GM23338 (cell line): ENCODE measurements at regions not wholly inside any gene's neighbourhood (a gene's known extent, or its start where the extent isn't known, plus 50 kb on each side); places are given as distances from the start of the nearest gene placed in this dataset.

Experiments
- CREB1 ChIP-seq: fragments of 250-450 bp; sonication (Bioruptor Pico); IDR thresholded peaks from 2 replicates; pipeline ENCODE4 v1.5.0; 2020; ENCODE audit warnings: low read depth, mild to moderate bottlenecking, moderate library complexity
- EZH2 ChIP-seq: fragments of 200-600 bp; sonication (generic); IDR thresholded peaks from one replicate; pipeline ENCODE4 v1.8.0; 2017; ENCODE audit warnings: antibody characterized with exemption, mild to moderate bottlenecking, low read depth; ENCODE audit not compliant: unreplicated experiment
- EZH2phosphoT487 ChIP-seq: fragments of 200-600 bp; sonication (generic); IDR thresholded peaks from one replicate; pipeline ENCODE4 v1.8.1; 2018; ENCODE audit warnings: antibody characterized with exemption; ENCODE audit not compliant: unreplicated experiment
- JUNB ChIP-seq: IDR thresholded peaks from one replicate; pipeline ENCODE4 v1.6.1; 2016; ENCODE audit warnings: antibody characterized with exemption; ENCODE audit not compliant: unreplicated experiment
- POLR2AphosphoS5 ChIP-seq: IDR thresholded peaks from 2 replicates; pipeline ENCODE4 v1.6.1; 2016; ENCODE audit warnings: antibody characterized with exemption, low read depth
- STAT1 ChIP-seq: IDR thresholded peaks from one replicate; pipeline ENCODE4 v1.6.1; 2016; ENCODE audit warnings: antibody characterized with exemption; ENCODE audit not compliant: unreplicated experiment
- TF ChIP-seq, protein P1 (sequence below), 2 experiments: fragments of 200-600 bp in 1 of 2; sonication (generic) in 1 of 2; conservative IDR thresholded peaks; 2 replicates each; pipeline versions ENCODE4 v1.5.1 to v1.6.1; 2016 to 2017; ENCODE audit warnings: antibody characterized with exemption in 2 of 2, low read depth in 2 of 2, mild to moderate bottlenecking in 2 of 2, moderate library complexity in 1 of 2
- TF ChIP-seq, protein P2 (sequence below): IDR thresholded peaks from one replicate; pipeline ENCODE4 v1.6.1; 2018; ENCODE audit warnings: antibody characterized with exemption; ENCODE audit not compliant: unreplicated experiment

DNA sequence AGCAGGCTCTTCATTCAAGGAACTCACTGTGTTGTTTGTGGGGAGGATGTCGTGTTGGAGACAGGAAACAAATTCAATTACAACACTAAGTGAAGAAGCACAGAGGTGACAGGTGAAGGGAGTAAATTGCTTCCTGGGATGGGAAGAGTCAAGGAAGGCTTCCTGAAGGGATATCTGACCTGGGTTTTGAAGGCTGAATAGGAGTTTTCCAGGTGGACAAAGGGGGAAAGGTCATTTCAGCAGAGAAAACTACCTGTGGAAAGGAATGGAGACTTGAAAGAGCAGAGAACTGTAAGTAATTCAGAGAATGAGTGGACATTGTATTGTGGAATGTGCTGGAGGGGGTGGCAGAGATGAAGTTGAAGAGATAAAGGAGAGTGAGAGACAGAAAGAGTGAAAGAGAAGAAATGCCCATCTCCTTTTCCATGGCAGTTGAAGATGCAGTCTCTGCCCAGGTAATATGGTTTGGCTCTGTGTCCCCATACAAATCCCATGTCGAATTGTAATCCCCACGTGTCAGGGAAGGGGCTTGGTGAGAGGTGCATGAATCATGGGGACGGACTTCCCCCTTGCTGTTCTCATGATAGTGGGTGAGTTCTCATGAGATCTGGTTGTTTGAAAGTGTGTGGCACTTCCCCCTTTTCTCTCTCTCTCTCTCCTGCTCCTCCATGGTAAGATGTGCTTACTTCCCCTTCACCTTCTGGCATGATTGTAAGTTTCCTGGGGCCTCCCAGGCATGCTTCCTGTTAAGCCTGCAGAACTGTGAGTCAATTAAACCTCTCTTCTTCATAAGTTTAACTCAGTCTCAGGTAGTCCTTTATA is 205.7 kb upstream of the BCOR start:
- TF ChIP-seq EZH2: no peak
- TF ChIP-seq, protein P1, sequence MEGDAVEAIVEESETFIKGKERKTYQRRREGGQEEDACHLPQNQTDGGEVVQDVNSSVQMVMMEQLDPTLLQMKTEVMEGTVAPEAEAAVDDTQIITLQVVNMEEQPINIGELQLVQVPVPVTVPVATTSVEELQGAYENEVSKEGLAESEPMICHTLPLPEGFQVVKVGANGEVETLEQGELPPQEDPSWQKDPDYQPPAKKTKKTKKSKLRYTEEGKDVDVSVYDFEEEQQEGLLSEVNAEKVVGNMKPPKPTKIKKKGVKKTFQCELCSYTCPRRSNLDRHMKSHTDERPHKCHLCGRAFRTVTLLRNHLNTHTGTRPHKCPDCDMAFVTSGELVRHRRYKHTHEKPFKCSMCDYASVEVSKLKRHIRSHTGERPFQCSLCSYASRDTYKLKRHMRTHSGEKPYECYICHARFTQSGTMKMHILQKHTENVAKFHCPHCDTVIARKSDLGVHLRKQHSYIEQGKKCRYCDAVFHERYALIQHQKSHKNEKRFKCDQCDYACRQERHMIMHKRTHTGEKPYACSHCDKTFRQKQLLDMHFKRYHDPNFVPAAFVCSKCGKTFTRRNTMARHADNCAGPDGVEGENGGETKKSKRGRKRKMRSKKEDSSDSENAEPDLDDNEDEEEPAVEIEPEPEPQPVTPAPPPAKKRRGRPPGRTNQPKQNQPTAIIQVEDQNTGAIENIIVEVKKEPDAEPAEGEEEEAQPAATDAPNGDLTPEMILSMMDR (conservative IDR thresholded peaks at IDR 0.05; ENCODE audit: low read depth in 2 of 2): no peak
- TF ChIP-seq, protein P2, sequence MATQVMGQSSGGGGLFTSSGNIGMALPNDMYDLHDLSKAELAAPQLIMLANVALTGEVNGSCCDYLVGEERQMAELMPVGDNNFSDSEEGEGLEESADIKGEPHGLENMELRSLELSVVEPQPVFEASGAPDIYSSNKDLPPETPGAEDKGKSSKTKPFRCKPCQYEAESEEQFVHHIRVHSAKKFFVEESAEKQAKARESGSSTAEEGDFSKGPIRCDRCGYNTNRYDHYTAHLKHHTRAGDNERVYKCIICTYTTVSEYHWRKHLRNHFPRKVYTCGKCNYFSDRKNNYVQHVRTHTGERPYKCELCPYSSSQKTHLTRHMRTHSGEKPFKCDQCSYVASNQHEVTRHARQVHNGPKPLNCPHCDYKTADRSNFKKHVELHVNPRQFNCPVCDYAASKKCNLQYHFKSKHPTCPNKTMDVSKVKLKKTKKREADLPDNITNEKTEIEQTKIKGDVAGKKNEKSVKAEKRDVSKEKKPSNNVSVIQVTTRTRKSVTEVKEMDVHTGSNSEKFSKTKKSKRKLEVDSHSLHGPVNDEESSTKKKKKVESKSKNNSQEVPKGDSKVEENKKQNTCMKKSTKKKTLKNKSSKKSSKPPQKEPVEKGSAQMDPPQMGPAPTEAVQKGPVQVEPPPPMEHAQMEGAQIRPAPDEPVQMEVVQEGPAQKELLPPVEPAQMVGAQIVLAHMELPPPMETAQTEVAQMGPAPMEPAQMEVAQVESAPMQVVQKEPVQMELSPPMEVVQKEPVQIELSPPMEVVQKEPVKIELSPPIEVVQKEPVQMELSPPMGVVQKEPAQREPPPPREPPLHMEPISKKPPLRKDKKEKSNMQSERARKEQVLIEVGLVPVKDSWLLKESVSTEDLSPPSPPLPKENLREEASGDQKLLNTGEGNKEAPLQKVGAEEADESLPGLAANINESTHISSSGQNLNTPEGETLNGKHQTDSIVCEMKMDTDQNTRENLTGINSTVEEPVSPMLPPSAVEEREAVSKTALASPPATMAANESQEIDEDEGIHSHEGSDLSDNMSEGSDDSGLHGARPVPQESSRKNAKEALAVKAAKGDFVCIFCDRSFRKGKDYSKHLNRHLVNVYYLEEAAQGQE: no peak
- no peak for TF ChIP-seq EZH2phosphoT487
- TF ChIP-seq CREB1: no peak
- TF ChIP-seq JUNB: no peak
- no peak for TF ChIP-seq POLR2AphosphoS5
- TF ChIP-seq STAT1: no peak
